Loucy (cell line): ENCODE measurements at regions not wholly inside any gene's neighbourhood (a gene's known extent, or its start where the extent isn't known, plus 50 kb on each side); places are given as distances from the start of the nearest gene placed in this dataset.

ENCODE experiments used
- H2AFZ ChIP-seq: fragments of 200-600 bp; sonication (generic); 2 replicates; pipeline ENCODE4 v1.6.0; 2016; ENCODE audit warnings: antibody characterized with exemption, mild to moderate bottlenecking, low read length, moderate library complexity
- H3F3A ChIP-seq: fragments of 200-600 bp; 2 replicates; pipeline ENCODE4 v1.6.0; 2016; ENCODE audit warnings: antibody characterized with exemption, low read depth, mild to moderate bottlenecking
- H3K27me3 ChIP-seq: fragments of 200-600 bp; sonication (generic); 2 replicates; pipeline ENCODE4 v1.6.1; 2014; ENCODE audit warnings: low read length, mild to moderate bottlenecking; ENCODE audit not compliant: insufficient read depth, poor library complexity, severe bottlenecking
- H3K36me3 ChIP-seq: fragments of 200-600 bp; sonication (generic); 2 replicates; pipeline ENCODE4 v1.6.1; 2016; ENCODE audit warnings: low read length; ENCODE audit not compliant: insufficient read depth
- H3K4me1 ChIP-seq: fragments of 200-600 bp; sonication (generic); 2 replicates; pipeline ENCODE4 v1.5.1; 2014; ENCODE audit warnings: low read length, mild to moderate bottlenecking; ENCODE audit not compliant: insufficient read depth, poor library complexity, severe bottlenecking
- H3K4me2 ChIP-seq: fragments of 200-600 bp; sonication (generic); 2 replicates; pipeline ENCODE4 v1.6.0; 2014; ENCODE audit warnings: antibody characterized with exemption, low read length, low read depth, mild to moderate bottlenecking; ENCODE audit not compliant: poor library complexity, severe bottlenecking
- H3K4me3 ChIP-seq: fragments of 200-600 bp; sonication (generic); 2 replicates; pipeline ENCODE4 v1.5.1; 2014; ENCODE audit warnings: low read length, mild to moderate bottlenecking, mixed read lengths; ENCODE audit not compliant: poor library complexity, severe bottlenecking
- H3K79me2 ChIP-seq: fragments of 200-600 bp; sonication (generic); 2 replicates; pipeline ENCODE4 v1.6.1; 2014; ENCODE audit warnings: low read length; ENCODE audit not compliant: insufficient read depth
- H3K9ac ChIP-seq: fragments of 200-600 bp; sonication (generic); 2 replicates; pipeline ENCODE4 v1.6.0; 2014; ENCODE audit warnings: mild to moderate bottlenecking, low read depth, low read length, moderate library complexity; ENCODE audit not compliant: poor library complexity, severe bottlenecking
- H3K9me2 ChIP-seq: fragments of 200-600 bp; sonication (generic); replicated peaks from 2 replicates; pipeline ENCODE4 v1.6.1; 2016; ENCODE audit warnings: low read depth, low read length, mixed read lengths
- H3K9me3 ChIP-seq: fragments of 200-600 bp; sonication (generic); 2 replicates; pipeline ENCODE4 v1.6.1; 2014; ENCODE audit warnings: mild to moderate bottlenecking, antibody characterized with exemption, low read length, low read depth; ENCODE audit not compliant: insufficient read depth
- H4K20me1 ChIP-seq: fragments of 200-600 bp; sonication (generic); 2 replicates; pipeline ENCODE4 v1.6.0; 2014; ENCODE audit warnings: antibody characterized with exemption, low read length, mild to moderate bottlenecking; ENCODE audit not compliant: insufficient read depth, poor library complexity, severe bottlenecking
- CTCF ChIP-seq: fragments of 200-600 bp; sonication (generic); conservative IDR thresholded peaks from 2 replicates; pipeline ENCODE4 v1.5.1; 2014; ENCODE audit warnings: mild to moderate bottlenecking, antibody characterized with exemption, low read length
- EZH2phosphoT487 ChIP-seq: fragments of 200-600 bp; IDR thresholded peaks from 2 replicates; pipeline ENCODE4 v1.6.1; 2018; ENCODE audit warnings: antibody characterized with exemption, mild to moderate bottlenecking, moderate library complexity, borderline replicate concordance

- Histone ChIP-seq H3K4me2 (no peak overlapping the region), H3K36me3 (no peaks in the 10 kb centered on the region), H3K9me3 (no peaks in the 10 kb centered on the region), H4K20me1 (no peaks in the 10 kb centered on the region), H2AFZ (no peak overlapping the region), H3K79me2 (no peaks in the 10 kb centered on the region), H3K27me3 (no peaks in the 10 kb centered on the region), H3F3A (no peaks in the 10 kb centered on the region), H3K9me2 (no peaks in the 10 kb centered on the region), H3K9ac (no peak overlapping the region), H3K4me1 (no peaks in the 10 kb centered on the region), H3K4me3 (no peak overlapping the region)
- no peak for TF ChIP-seq EZH2phosphoT487
- TF ChIP-seq CTCF = no peak
These were observed 336.8 kb upstream of the DDI1 start for GRCh38 chr11:103699656-103700055.

GRCh38 chr11:103700622-103701021, 335.8 kb upstream of the DDI1 start:
- peak overlapping the region; percentile 36; the same call in 1 of the 2 replicates for H2AFZ ChIP-seq
- H3K9ac ChIP-seq = no peak overlapping the region
- H3K4me3 ChIP-seq = no peak overlapping the region
- H3K79me2 ChIP-seq = no peaks in the 10 kb centered on the region
- no peaks in the 10 kb centered on the region for H3K4me1 ChIP-seq
- H3K36me3 ChIP-seq = no peaks in the 10 kb centered on the region
- no peaks in the 10 kb centered on the region for H3K9me3 ChIP-seq
- H3K4me2 ChIP-seq = no peak overlapping the region
- TF ChIP-seq EZH2phosphoT487 = no peak
- H3F3A ChIP-seq = no peaks in the 10 kb centered on the region
- no peaks in the 10 kb centered on the region for H3K27me3 ChIP-seq
- H4K20me1 ChIP-seq = no peaks in the 10 kb centered on the region
- no peaks in the 10 kb centered on the region for H3K9me2 ChIP-seq

DNA sequence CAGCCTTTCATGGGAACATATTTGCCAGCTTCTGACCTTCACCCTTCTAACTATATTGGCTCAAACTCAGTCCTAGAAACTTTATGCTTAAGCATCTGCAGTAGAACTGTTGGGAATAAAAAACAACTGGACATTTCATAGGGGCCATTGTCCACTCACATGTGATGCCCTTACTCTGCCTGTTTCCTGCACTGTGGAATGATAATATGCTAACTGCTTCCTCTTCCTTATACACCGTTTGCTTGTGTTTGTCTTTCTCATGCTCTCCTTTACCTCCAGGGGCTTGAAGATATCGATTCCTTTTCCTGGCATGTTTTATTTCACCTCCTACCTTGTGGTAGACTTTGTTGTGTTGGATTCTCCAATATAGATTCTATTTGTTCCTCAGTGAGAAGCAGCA, 333.0 kb upstream of the DDI1 start:
- Histone ChIP-seq H2AFZ (no peak overlapping the region), H3K9ac (no peak overlapping the region), H3K4me2 (no peak overlapping the region), H3K4me3 (no peak overlapping the region), H3K79me2 (no peaks in the 10 kb centered on the region), H3K9me2 (no peaks in the 10 kb centered on the region), H3K4me1 (no peaks in the 10 kb centered on the region), H3F3A (no peaks in the 10 kb centered on the region), H3K27me3 (no peaks in the 10 kb centered on the region), H3K9me3 (no peaks in the 10 kb centered on the region), H3K36me3 (no peaks in the 10 kb centered on the region), H4K20me1 (no peaks in the 10 kb centered on the region)
- no peak for TF ChIP-seq CTCF

- Histone ChIP-seq H3K4me2 (no peak overlapping the region), H3K79me2 (no peaks in the 10 kb centered on the region), H3K4me1 (no peaks in the 10 kb centered on the region), H3K9me3 (no peaks in the 10 kb centered on the region), H2AFZ (no peak overlapping the region), H3K9me2 (no peaks in the 10 kb centered on the region), H3F3A (no peaks in the 10 kb centered on the region), H3K27me3 (no peaks in the 10 kb centered on the region), H4K20me1 (no peaks in the 10 kb centered on the region), H3K9ac (no peak overlapping the region), H3K36me3 (no peaks in the 10 kb centered on the region), H3K4me3 (no peak overlapping the region)
- no peak for TF ChIP-seq CTCF
- TF ChIP-seq EZH2phosphoT487 = no peak
These were observed 332.5 kb upstream of the DDI1 start for GRCh38 chr11:103703954-103704353.
